GM23338 (cell line): ENCODE measurements at regions not wholly inside any gene's neighbourhood (a gene's known extent, or its start where the extent isn't known, plus 50 kb on each side); places are given as distances from the start of the nearest gene placed in this dataset.

Experiments
- ATAC-seq: fragments of 200-7000 bp; cut with Tn5 transposase; 3 replicates; pipeline ENCODE4 v1.9.1; 2020
- DNase-seq: peaks from one replicate; pipeline ENCODE4 v3.0.0-alpha.2; 2015; ENCODE audit warnings: low spot score
- H2AFZ ChIP-seq: fragments of 200-600 bp; sonication (generic); 2 replicates; pipeline ENCODE4 v1.8.0; 2016; ENCODE audit warnings: antibody characterized with exemption, mild to moderate bottlenecking, moderate library complexity
- H3F3A ChIP-seq: fragments of 200-600 bp; sonication (generic); replicated peaks from 2 replicates; pipeline ENCODE4 v1.8.0; 2017; ENCODE audit warnings: antibody characterized with exemption, mixed run types, low read depth
- H3K27ac ChIP-seq: fragments of 200-600 bp; sonication (generic); 2 replicates; pipeline ENCODE4 v1.6.1; 2016; ENCODE audit warnings: low read depth
- H3K27me3 ChIP-seq: fragments of 200-600 bp; sonication (generic); 2 replicates; pipeline ENCODE4 v1.8.0; 2016; ENCODE audit warnings: mild to moderate bottlenecking, mixed run types, moderate library complexity; ENCODE audit not compliant: insufficient read depth
- H3K36me3 ChIP-seq: fragments of 200-600 bp; sonication (generic); 2 replicates; pipeline ENCODE4 v1.8.0; 2016; ENCODE audit warnings: mild to moderate bottlenecking; ENCODE audit not compliant: insufficient read depth
- H3K4me1 ChIP-seq: fragments of 200-600 bp; sonication (generic); 2 replicates; pipeline ENCODE4 v1.8.0; 2016; ENCODE audit warnings: mild to moderate bottlenecking, moderate library complexity; ENCODE audit not compliant: insufficient read depth
- H3K4me2 ChIP-seq: fragments of 200-600 bp; sonication (generic); 2 replicates; pipeline ENCODE4 v1.7.1; 2017; ENCODE audit warnings: mixed run types
- H3K4me3 ChIP-seq: fragments of 200-600 bp; sonication (generic); 2 replicates; pipeline ENCODE4 v1.6.1; 2016; ENCODE audit warnings: mixed run types
- H3K79me2 ChIP-seq: fragments of 200-600 bp; sonication (generic); replicated peaks from 2 replicates; pipeline ENCODE4 v1.8.0; 2017; ENCODE audit warnings: mild to moderate bottlenecking; ENCODE audit not compliant: insufficient read depth
- H3K9me2 ChIP-seq: fragments of 200-600 bp; sonication (generic); 2 replicates; pipeline ENCODE4 v1.8.0; 2017; ENCODE audit not compliant: insufficient read depth
- H4K20me1 ChIP-seq: fragments of 200-600 bp; sonication (generic); replicated peaks from 2 replicates; pipeline ENCODE4 v1.8.0; 2017; ENCODE audit warnings: mild to moderate bottlenecking; ENCODE audit not compliant: insufficient read depth
- H3K27ac Mint-ChIP-seq: 2 replicates; pipeline ENCODE4 v1.8.0; 2020; ENCODE audit warnings: inconsistent platforms, mild to moderate bottlenecking, moderate library complexity, mixed read lengths
- H3K27me3 Mint-ChIP-seq: 3 replicates; pipeline ENCODE4 v1.8.0; 2022; ENCODE audit warnings: low read depth, mild to moderate bottlenecking, moderate library complexity, mixed read lengths, inconsistent platforms; ENCODE audit not compliant: insufficient read depth, poor library complexity
- H3K36me3 Mint-ChIP-seq: 3 replicates; pipeline ENCODE4 v1.8.0; 2021; ENCODE audit warnings: low read depth, mild to moderate bottlenecking, inconsistent platforms, moderate library complexity, mixed read lengths
- H3K4me1 Mint-ChIP-seq: 3 replicates; pipeline ENCODE4 v1.8.0; 2020; ENCODE audit warnings: mild to moderate bottlenecking, inconsistent platforms, mixed read lengths
- H3K4me3 Mint-ChIP-seq: 3 replicates; pipeline ENCODE4 v1.8.0; 2021; ENCODE audit warnings: moderate library complexity, mild to moderate bottlenecking, inconsistent platforms, mixed read lengths
- H3K9me3 Mint-ChIP-seq: 3 replicates; pipeline ENCODE4 v1.8.0; 2020; ENCODE audit warnings: moderate library complexity, mild to moderate bottlenecking, inconsistent platforms, mixed read lengths
- CREB1 ChIP-seq: fragments of 250-450 bp; sonication (Bioruptor Pico); IDR thresholded peaks from 2 replicates; pipeline ENCODE4 v1.5.0; 2020; ENCODE audit warnings: low read depth, mild to moderate bottlenecking, moderate library complexity
- CTCF ChIP-seq, 2 experiments: fragments of 200-600 bp in 1 of 2; sonication (generic) in 1 of 2; conservative IDR thresholded peaks; 2 replicates each; pipeline versions ENCODE4 v1.5.1 to v1.6.1; 2016 to 2017; ENCODE audit warnings: antibody characterized with exemption in 2 of 2, low read depth in 2 of 2, mild to moderate bottlenecking in 2 of 2, moderate library complexity in 1 of 2
- ETS1 ChIP-seq: IDR thresholded peaks from 2 replicates; pipeline ENCODE4 v1.6.1; 2016; ENCODE audit warnings: antibody characterized with exemption
- EZH2 ChIP-seq: fragments of 200-600 bp; sonication (generic); IDR thresholded peaks from one replicate; pipeline ENCODE4 v1.8.0; 2017; ENCODE audit warnings: antibody characterized with exemption, mild to moderate bottlenecking, low read depth; ENCODE audit not compliant: unreplicated experiment
- EZH2phosphoT487 ChIP-seq: fragments of 200-600 bp; sonication (generic); IDR thresholded peaks from one replicate; pipeline ENCODE4 v1.8.1; 2018; ENCODE audit warnings: antibody characterized with exemption; ENCODE audit not compliant: unreplicated experiment
- JUNB ChIP-seq: IDR thresholded peaks from one replicate; pipeline ENCODE4 v1.6.1; 2016; ENCODE audit warnings: antibody characterized with exemption; ENCODE audit not compliant: unreplicated experiment
- NANOG ChIP-seq: IDR thresholded peaks from 2 replicates; pipeline ENCODE4 v1.6.1; 2016; ENCODE audit warnings: antibody characterized with exemption, borderline replicate concordance
- POLR2AphosphoS5 ChIP-seq: IDR thresholded peaks from 2 replicates; pipeline ENCODE4 v1.6.1; 2016; ENCODE audit warnings: antibody characterized with exemption, low read depth
- REST ChIP-seq: IDR thresholded peaks from one replicate; pipeline ENCODE4 v1.6.1; 2018; ENCODE audit warnings: antibody characterized with exemption; ENCODE audit not compliant: unreplicated experiment
- STAT1 ChIP-seq: IDR thresholded peaks from one replicate; pipeline ENCODE4 v1.6.1; 2016; ENCODE audit warnings: antibody characterized with exemption; ENCODE audit not compliant: unreplicated experiment
- ZNF114 ChIP-seq: fragments of 250-450 bp; sonication (Bioruptor Pico); IDR thresholded peaks from 2 replicates; pipeline ENCODE4 v1.5.0; 2020; ENCODE audit warnings: mild to moderate bottlenecking, moderate library complexity
- ZNF331 ChIP-seq: fragments of 250-450 bp; sonication (Bioruptor Pico); IDR thresholded peaks from 2 replicates; pipeline ENCODE4 v1.5.0; 2020; ENCODE audit warnings: low read depth, mild to moderate bottlenecking, moderate library complexity
- ZNF462 ChIP-seq: fragments of 250-450 bp; sonication (Bioruptor Pico); IDR thresholded peaks from 2 replicates; pipeline ENCODE4 v1.5.0; 2020; ENCODE audit warnings: mild to moderate bottlenecking, moderate library complexity

GRCh38 chr12:87384226-87384625 is 645.0 kb downstream of the C12orf50 start:
- Histone ChIP-seq H3K79me2 (no peaks in the 10 kb centered on the region), H3K4me1 (peaks cover 11% of the 10 kb centered on the region), H2AFZ (no peak overlapping the region), H3K9me2 (no peaks in the 10 kb centered on the region; the same call in 1 of the 2 replicates), H3K4me2 (no peak overlapping the region), H3K27me3 (no peaks in the 10 kb centered on the region), H3K27ac (no peak overlapping the region), H3F3A (no peaks in the 10 kb centered on the region), H3K4me3 (no peak overlapping the region), H4K20me1 (no peaks in the 10 kb centered on the region), H3K36me3 (no peaks in the 10 kb centered on the region)
- ATAC-seq: no peak
- H3K36me3 Mint-ChIP-seq: peaks cover 4% of the 10 kb centered on the region; the same call in 2 of the 3 replicates
- peaks cover 5% of the 10 kb centered on the region; the same call in 2 of the 3 replicates for H3K9me3 Mint-ChIP-seq
- H3K4me1 Mint-ChIP-seq: peaks cover 22% of the 10 kb centered on the region
- DNase-seq: no peak
- TF ChIP-seq CTCF (conservative IDR thresholded peaks at IDR 0.05; ENCODE audit: low read depth in 2 of 2): no peak
- no peak for TF ChIP-seq JUNB
- TF ChIP-seq ZNF462 (CRISPR knock-in tag): no peak
- TF ChIP-seq NANOG: no peak
- TF ChIP-seq STAT1: no peak
- no peak for TF ChIP-seq REST
- TF ChIP-seq ETS1: no peak
- TF ChIP-seq ZNF114 (CRISPR knock-in tag): no peak
- TF ChIP-seq EZH2: no peak
- no peak for TF ChIP-seq ZNF331
- no peak for TF ChIP-seq POLR2AphosphoS5
- TF ChIP-seq EZH2phosphoT487: no peak
- no peak for TF ChIP-seq CREB1 (CRISPR knock-in tag)
- no peaks in the 10 kb centered on the region for H3K27me3 Mint-ChIP-seq
- H3K4me3 Mint-ChIP-seq: no peak overlapping the region
- H3K27ac Mint-ChIP-seq: no peak overlapping the region; the same call in 1 of the 2 replicates
